ENCODE measurements at regions not wholly inside any gene's neighbourhood (a gene's known extent, or its start where the extent isn't known, plus 50 kb on each side); places are given as distances from the start of the nearest gene placed in this dataset.

DNA sequence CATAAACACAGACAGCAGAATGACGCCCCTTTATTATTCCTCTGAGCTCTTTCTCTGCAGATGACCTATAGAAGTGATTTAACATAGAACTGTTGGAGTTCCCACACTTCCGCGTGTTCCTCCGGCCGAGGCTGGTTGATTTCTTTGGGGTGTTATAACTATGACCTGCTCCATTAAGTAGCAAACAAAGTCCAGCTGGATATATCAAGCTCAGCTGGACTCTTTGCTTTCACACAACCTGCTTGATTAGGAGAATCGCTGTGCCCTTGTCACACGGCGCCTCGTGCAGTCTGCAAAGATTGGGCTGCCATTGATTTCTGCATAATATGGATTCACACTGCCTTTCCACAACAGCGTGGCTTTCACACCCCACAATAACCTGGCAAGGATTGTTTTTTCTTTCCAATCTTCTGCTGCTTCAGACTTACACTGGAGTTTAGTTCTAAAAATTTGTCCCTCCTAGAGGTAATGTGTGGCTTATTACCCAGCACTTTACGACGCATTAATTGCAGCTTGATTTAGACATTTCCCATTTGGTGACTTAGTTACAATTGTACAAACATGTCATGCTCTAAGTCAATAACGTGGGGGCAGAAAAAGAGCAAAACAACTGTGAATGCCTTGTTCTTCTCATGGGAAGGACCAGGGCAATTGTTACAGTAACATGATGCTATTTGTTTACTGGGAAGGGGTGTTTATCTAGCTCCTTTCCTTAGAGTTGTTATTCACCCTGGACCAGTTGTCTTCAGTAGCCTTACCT, 485.7 kb downstream of the TXNL1 start:
- H3K4me3 ChIP-seq (ENCODE audit: low read depth, low read length): no peak overlapping the region
- no peak for DNase-seq (ENCODE audit: low read depth)
- TF ChIP-seq, protein P1, sequence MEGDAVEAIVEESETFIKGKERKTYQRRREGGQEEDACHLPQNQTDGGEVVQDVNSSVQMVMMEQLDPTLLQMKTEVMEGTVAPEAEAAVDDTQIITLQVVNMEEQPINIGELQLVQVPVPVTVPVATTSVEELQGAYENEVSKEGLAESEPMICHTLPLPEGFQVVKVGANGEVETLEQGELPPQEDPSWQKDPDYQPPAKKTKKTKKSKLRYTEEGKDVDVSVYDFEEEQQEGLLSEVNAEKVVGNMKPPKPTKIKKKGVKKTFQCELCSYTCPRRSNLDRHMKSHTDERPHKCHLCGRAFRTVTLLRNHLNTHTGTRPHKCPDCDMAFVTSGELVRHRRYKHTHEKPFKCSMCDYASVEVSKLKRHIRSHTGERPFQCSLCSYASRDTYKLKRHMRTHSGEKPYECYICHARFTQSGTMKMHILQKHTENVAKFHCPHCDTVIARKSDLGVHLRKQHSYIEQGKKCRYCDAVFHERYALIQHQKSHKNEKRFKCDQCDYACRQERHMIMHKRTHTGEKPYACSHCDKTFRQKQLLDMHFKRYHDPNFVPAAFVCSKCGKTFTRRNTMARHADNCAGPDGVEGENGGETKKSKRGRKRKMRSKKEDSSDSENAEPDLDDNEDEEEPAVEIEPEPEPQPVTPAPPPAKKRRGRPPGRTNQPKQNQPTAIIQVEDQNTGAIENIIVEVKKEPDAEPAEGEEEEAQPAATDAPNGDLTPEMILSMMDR (IDR thresholded peaks at IDR 0.05; ENCODE audit: insufficient read depth, low read depth, low read length): no peak

DNA sequence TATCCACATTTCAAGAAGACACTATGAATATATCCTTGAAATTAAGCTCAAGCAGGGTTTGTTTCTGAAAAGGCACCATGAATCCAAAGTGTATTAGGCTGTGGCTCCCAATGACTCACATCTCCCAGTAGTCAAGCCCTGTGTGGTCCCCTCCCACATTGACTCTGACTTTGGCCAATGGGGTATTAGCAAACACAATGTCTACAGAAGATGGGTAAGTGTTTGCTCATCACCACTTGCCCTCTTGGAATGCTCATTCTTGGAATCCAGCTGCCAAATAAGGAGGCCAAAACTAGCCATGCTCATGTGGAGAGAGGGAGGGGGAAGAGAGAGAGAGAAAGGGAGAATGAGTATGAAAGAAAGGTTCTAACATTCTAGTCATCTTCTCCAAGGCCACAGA, 490.0 kb downstream of the TXNL1 start:
- TF ChIP-seq, protein P1 (IDR thresholded peaks at IDR 0.05; ENCODE audit: insufficient read depth, low read depth, low read length): no peak
- no peak for DNase-seq (ENCODE audit: low read depth)
- no peak overlapping the region for H3K4me3 ChIP-seq (ENCODE audit: low read depth, low read length)

DNA sequence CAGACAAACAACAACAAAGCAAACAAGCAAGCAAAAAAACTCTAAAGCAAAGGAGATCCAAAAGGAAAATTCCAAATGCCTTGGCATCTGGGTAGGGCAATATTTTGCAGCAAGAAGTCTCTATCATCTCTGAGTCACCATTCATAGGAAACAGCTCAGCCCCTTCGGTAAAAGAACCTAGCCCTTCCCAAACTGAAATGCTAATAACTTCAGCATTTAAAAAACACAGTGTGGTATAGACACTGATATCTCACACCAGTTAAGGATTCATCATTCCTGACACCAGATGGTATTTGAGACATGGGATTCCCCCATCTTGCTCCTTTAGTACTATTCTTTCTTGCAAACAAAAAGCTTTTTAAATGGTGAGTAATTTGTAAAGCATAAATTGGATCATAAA, 491.8 kb downstream of the TXNL1 start:
- TF ChIP-seq, protein P1 (IDR thresholded peaks at IDR 0.05; ENCODE audit: insufficient read depth, low read depth, low read length): no peak
- DNase-seq (ENCODE audit: low read depth): no peak
- no peak overlapping the region for H3K4me3 ChIP-seq (ENCODE audit: low read depth, low read length)

DNA sequence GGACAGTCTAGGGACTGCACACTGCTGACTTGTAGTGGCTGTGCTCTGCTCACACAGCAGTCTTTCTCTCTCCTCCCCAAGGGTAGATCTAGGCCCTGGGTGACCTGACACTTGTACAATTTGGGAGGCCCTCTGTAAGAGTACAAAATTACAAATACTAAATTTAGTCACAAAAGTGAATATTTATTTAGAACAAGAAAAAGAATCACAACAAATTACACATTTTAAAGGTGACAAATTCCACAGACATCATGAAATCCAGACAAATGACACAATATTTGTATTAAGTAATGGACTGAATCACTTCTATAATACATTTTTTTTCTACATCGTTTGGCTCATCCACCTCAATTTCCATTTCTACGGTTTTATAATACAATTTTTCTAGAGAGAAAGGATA, 496.4 kb downstream of the TXNL1 start:
- DNase-seq (ENCODE audit: low read depth): no peak
- no peak overlapping the region for H3K4me3 ChIP-seq (ENCODE audit: low read depth, low read length)
- TF ChIP-seq, protein P1 (IDR thresholded peaks at IDR 0.05; ENCODE audit: insufficient read depth, low read depth, low read length): no peak

DNA sequence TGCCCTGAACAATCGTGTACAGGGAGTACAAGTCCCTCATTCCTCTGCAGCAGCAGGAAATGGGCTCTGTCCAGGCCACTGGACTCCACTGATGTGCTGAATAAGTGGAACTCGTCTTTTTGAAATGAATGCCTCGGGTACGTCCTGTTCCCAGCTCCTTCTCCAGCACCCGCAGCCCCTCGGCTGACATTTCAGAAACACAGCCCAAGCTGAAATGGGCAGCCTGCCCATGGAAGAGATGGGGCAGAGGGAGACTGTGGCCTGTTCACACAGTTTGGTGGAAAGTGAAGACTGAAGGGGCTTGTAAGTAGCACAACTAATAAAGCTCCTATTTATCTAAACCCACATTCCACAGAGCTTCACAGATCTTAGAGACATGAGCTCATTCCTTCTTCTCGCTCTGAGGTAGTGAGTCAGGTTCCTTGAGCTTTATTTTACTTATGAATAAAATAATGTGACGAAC, 498.6 kb downstream of the TXNL1 start:
- TF ChIP-seq, protein P1 (IDR thresholded peaks at IDR 0.05; ENCODE audit: insufficient read depth, low read depth, low read length): no peak
- DNase-seq (ENCODE audit: low read depth): peak; percentile 36
- H3K4me3 ChIP-seq (ENCODE audit: low read depth, low read length): no peak overlapping the region

DNA sequence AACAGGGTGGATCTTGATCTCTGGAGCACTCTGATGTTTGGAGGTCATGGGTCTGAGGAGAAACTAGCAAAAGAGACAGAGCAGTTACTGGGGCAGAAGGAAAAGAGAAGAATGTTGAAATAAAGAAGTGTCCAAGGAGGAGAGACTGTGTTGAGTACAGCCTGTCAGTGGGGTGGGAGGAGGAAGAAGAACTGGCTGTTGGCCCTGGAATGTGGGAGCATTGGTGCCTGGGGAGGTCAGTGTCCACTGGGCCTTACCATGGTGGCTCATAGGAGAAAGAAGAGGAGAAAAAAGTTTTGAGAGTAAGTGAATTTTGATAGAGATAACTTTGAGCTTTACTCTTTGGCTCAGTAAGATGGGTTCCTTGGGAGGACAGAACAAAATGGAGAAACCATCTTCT, 499.0 kb downstream of the TXNL1 start:
- H3K4me3 ChIP-seq (ENCODE audit: low read depth, low read length): no peak overlapping the region
- TF ChIP-seq, protein P1 (IDR thresholded peaks at IDR 0.05; ENCODE audit: insufficient read depth, low read depth, low read length): no peak
- no peak for DNase-seq (ENCODE audit: low read depth)

DNA sequence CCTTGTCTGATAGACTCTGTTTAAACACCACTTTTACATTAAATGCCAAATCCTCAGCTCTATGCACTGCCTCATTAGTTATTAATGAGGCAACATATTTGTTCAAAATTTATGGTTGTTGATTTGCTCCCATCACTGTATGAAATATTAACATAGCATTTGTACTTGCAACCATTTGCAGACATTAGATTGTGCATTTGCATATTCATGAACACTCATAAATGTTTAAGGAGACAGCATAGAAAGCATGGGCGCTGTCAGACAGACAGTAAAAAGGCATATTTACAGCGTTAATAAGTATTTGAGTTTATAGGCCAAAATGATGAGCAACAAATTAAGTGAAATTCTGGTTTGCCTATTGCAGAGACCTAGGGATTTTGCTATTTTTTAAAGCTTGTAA, 502.3 kb downstream of the TXNL1 start:
- DNase-seq (ENCODE audit: low read depth): no peak
- H3K4me3 ChIP-seq (ENCODE audit: low read depth, low read length): no peak overlapping the region
- TF ChIP-seq, protein P1 (IDR thresholded peaks at IDR 0.05; ENCODE audit: insufficient read depth, low read depth, low read length): no peak
